Erythroblast (primary cell): ENCODE measurements at regions not wholly inside any gene's neighbourhood (a gene's known extent, or its start where the extent isn't known, plus 50 kb on each side); places are given as distances from the start of the nearest gene placed in this dataset.

Source experiments
- GATA1 ChIP-seq: IDR thresholded peaks from 2 replicates; pipeline ENCODE4 v1.6.1; 2011; ENCODE audit warnings: low read depth, mild to moderate bottlenecking, control low read depth, low read length, moderate library complexity
- POLR2A ChIP-seq: IDR thresholded peaks from 2 replicates; pipeline ENCODE4 v1.6.1; 2011; ENCODE audit warnings: mild to moderate bottlenecking, low read length

GRCh38 chr15:96183867-96184266 lies 146.6 kb upstream of the NR2F2 start:
- TF ChIP-seq POLR2A (no peak), GATA1 (no peak)
